ENCODE measurements at regions not wholly inside any gene's neighbourhood (a gene's known extent, or its start where the extent isn't known, plus 50 kb on each side); places are given as distances from the start of the nearest gene placed in this dataset.

GRCh38 chr6:48747040-48747439 lies 636.0 kb upstream of the PTCHD4 start:
- TF ChIP-seq POLR2A (IDR thresholded peaks at IDR 0.05) (no peak), POLR2AphosphoS5 (IDR thresholded peaks at IDR 0.05) (no peak), CTCF (IDR thresholded peaks at IDR 0.05) (no peak), EP300 (IDR thresholded peaks at IDR 0.05) (no peak)
- Histone ChIP-seq H3K4me3 (no peak overlapping the region), H3K9me3 (no peaks in the 10 kb centered on the region), H3K36me3 (no peaks in the 10 kb centered on the region), H3K27ac (no peak overlapping the region), H3K4me1 (no peaks in the 10 kb centered on the region), H3K27me3 (no peaks in the 10 kb centered on the region)
- ATAC-seq (ENCODE audit: low FRiP score in 2 of 2) (no peak), DNase-seq (no peak)
- 11 to 23% methylated on average over 2 of the region's 2 CpGs for WGBS, 2 donors

- Histone ChIP-seq H3K4me1 (no peaks in the 10 kb centered on the region), H3K36me3 (no peaks in the 10 kb centered on the region), H3K9me3 (no peaks in the 10 kb centered on the region), H3K4me3 (no peak overlapping the region), H3K27ac (no peak overlapping the region), H3K27me3 (no peaks in the 10 kb centered on the region)
- DNase-seq = no peak
- ATAC-seq (ENCODE audit: low FRiP score in 2 of 2) = no peak
- TF ChIP-seq POLR2A (IDR thresholded peaks at IDR 0.05) (no peak), CTCF (IDR thresholded peaks at IDR 0.05) (no peak), POLR2AphosphoS5 (IDR thresholded peaks at IDR 0.05) (no peak), EP300 (IDR thresholded peaks at IDR 0.05) (no peak)
These were observed 634.0 kb upstream of the PTCHD4 start for GRCh38 chr6:48744948-48745347.

- DNase-seq (no peak), ATAC-seq (ENCODE audit: low FRiP score in 2 of 2) (no peak)
- 86 to 87% methylated on average over 3 of the region's 3 CpGs for WGBS, 2 donors
- Histone ChIP-seq H3K36me3 (no peaks in the 10 kb centered on the region), H3K9me3 (no peaks in the 10 kb centered on the region), H3K4me3 (no peak overlapping the region), H3K27ac (no peak overlapping the region), H3K27me3 (no peaks in the 10 kb centered on the region), H3K4me1 (no peaks in the 10 kb centered on the region)
- no peak for TF ChIP-seq EP300 (IDR thresholded peaks at IDR 0.05)
- TF ChIP-seq CTCF (IDR thresholded peaks at IDR 0.05) = no peak
- TF ChIP-seq POLR2AphosphoS5 (IDR thresholded peaks at IDR 0.05) = no peak
- no peak for TF ChIP-seq POLR2A (IDR thresholded peaks at IDR 0.05)
These were observed 632.7 kb upstream of the PTCHD4 start for GRCh38 chr6:48743738-48744137.

GRCh38 chr6:48736501-48737206 lies 625.7 kb upstream of the PTCHD4 start:
- no peak for ATAC-seq (ENCODE audit: low FRiP score in 2 of 2)
- H3K4me3 ChIP-seq = no peak overlapping the region
- TF ChIP-seq POLR2A (IDR thresholded peaks at IDR 0.05) (no peak), CTCF (IDR thresholded peaks at IDR 0.05) (no peak), POLR2AphosphoS5 (IDR thresholded peaks at IDR 0.05) (no peak), EP300 (IDR thresholded peaks at IDR 0.05) (no peak)
- no peaks in the 10 kb centered on the region for H3K4me1 ChIP-seq
- H3K36me3 ChIP-seq = no peaks in the 10 kb centered on the region
- H3K27ac ChIP-seq = no peak overlapping the region
- 69 to 76% methylated on average over 2 of the region's 2 CpGs for WGBS, 2 donors
- no peaks in the 10 kb centered on the region for H3K27me3 ChIP-seq
- DNase-seq = no peak
- no peaks in the 10 kb centered on the region for H3K9me3 ChIP-seq

GRCh38 chr6:48735846-48736245 lies 624.8 kb upstream of the PTCHD4 start:
- Histone ChIP-seq H3K4me1 (no peaks in the 10 kb centered on the region), H3K27me3 (no peaks in the 10 kb centered on the region), H3K27ac (no peak overlapping the region), H3K9me3 (no peaks in the 10 kb centered on the region), H3K36me3 (no peaks in the 10 kb centered on the region), H3K4me3 (no peak overlapping the region)
- no peak for ATAC-seq (ENCODE audit: low FRiP score in 2 of 2)
- DNase-seq = no peak
- 83 to 84% methylated on average over 1 of the region's 1 CpG for WGBS, 2 donors
- no peak for TF ChIP-seq EP300 (IDR thresholded peaks at IDR 0.05)
- no peak for TF ChIP-seq POLR2A (IDR thresholded peaks at IDR 0.05)
- no peak for TF ChIP-seq POLR2AphosphoS5 (IDR thresholded peaks at IDR 0.05)
- TF ChIP-seq CTCF (IDR thresholded peaks at IDR 0.05) = no peak
